ENCODE measurements at regions not wholly inside any gene's neighbourhood (a gene's known extent, or its start where the extent isn't known, plus 50 kb on each side); places are given as distances from the start of the nearest gene placed in this dataset.

GRCh38 chr13:31081316-31081715, 80.4 kb downstream of the HSPH1 start:
- no peak for DNase-seq

DNA sequence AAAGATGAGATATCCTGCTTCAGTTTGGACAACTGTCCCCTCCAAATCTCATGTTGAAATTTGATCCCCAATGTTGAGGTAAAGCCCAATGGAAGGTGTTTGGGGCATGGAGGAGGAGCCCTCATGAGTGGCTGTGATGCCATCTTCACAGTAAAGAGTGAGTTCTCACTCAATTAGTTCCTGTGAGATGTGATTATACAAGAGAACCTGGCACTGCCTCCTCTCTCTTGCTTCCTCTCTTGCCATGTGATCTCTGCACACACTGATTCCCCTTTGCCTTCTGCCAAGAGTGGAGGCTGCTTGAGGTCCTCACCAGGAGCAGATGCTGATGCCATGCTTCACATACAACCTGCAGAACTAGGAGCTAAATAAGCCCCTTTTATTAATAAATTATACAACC, 86.9 kb downstream of the HSPH1 start:
- DNase-seq = no peak

DNA sequence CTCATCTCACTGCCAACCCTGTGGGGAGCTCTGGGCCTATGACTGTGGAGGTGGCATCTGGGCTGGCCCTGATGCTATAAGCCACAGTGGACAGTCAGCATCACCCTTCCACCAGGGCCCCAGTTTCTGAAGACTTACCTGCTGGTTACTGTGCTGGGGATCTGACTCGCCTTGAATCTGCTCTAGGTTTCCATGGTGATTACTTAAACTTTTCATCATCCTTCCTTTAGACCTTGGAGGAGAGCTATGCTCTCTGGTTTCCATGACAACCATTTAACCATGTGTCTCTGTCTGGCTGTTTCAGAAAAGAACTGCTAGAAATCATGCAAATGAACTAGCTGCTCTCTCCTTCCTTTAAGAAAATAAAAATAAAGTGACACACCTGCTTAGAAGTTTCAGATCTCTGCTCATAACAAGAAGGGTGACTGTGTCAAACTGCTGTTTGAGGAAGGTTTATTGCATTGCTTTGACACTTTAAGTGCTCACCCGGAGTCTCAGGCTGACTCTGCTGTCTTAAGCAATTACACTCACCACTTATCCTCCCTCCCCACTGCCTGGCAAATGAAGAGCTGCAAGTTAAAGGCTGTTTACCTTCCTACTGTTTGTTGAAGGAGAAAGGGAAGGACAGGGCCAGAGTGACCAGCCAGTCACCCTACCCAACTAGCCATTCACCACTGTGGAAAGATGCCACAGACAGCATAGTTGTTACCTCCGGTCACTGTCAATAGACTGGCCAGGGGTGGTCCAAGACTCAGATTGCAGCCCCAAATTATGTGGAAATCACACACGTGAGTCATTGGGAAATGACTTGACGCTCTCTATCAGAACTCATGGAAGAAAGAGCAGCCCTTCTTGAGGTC, 87.6 kb downstream of the HSPH1 start:
- DNase-seq = no peak

GRCh38 chr13:31072041-31072440, 89.7 kb downstream of the HSPH1 start:
- DNase-seq = no peak

DNA sequence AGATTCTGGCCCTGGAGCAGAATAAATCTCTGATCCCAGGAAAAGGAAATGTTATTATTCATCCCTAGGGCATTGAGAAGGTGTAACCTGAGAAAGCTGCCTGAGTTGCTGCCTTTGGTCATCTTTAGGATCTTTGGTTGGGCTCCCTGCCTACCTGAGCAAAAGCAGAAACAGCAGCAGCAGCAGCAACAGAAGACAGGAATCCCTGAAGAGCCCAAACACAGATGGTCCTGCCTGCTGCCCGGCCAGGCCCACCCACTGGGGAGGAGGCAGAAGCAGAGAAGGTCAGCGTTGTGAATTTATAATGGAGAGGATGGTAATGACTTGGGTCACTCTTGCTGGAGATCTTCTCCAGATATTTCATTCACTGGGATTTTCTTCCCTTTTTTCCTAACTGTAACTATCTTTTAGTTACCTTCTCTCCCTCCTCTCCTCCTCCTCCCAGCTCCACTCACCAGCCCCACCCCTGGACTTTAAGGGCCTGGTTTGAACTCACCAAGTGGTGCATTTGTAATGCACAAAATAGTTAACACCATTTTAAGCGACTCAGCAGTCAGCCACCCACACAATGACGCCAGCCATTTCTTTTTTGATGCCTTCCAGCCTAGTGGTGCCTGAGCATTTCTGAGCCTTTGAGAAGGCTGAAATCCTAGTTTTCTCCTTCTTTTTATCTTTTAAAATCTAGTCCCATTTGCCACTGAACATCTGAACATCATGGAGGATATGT, 91.7 kb downstream of the HSPH1 start:
- DNase-seq = no peak

GRCh38 chr13:31068119-31068423, 93.6 kb downstream of the HSPH1 start:
- no peak for DNase-seq

DNA sequence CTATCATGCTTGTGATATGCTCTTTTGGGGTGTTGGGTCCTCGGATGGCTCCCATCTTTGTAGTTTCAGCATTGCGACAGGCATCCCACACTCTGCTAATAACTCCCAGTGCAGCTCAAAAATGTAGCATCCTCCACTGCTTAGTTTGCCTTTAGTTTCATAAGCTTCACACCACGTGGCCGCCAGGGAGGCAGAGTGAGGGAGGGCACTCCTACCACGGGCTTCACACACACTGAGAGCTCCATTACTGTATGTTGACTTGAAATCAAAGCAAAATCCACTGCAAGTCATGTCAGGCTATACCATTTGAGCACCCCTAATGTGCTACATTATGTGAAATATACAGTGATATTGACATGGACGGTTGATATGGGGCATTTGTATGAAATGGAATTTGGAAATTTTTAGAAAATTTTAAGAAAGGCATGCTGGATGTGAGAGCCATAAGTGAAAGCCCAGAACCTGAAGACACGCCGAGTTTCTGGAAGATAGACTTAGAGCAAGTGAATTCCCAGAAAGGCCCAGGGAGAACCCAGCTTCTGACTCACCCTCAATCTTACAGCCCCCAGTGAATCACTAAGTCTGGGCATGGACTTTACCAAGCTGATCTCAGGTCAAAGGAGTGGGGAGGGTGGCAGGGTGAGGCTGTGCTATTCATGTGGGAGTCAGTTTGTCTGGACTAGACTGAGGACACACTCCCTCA, 94.1 kb downstream of the HSPH1 start:
- DNase-seq = no peak

DNA sequence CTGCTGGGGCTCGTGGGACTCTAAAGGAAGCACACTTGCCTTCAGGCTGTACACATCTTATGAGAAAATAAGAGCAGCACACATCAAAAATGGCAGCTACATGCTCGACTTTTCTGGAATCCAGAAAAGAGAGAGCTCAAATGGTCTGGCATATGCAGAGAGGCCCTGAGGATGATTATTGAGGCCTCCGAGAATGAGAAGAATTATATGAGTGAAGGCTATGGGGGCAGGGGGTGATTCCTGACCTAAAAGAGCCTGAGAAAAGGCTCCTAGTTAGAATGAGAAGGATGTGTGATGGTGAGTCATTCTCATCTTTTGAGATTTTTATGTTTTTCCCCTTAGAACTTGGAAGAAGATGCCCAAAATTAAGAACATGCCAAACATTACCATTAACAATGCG, 97.1 kb downstream of the HSPH1 start:
- no peak for DNase-seq

GRCh38 chr13:31063772-31064171, 97.9 kb downstream of the HSPH1 start:
- no peak for DNase-seq

GRCh38 chr13:31060655-31061054, 101.0 kb downstream of the HSPH1 start:
- no peak for DNase-seq

DNA sequence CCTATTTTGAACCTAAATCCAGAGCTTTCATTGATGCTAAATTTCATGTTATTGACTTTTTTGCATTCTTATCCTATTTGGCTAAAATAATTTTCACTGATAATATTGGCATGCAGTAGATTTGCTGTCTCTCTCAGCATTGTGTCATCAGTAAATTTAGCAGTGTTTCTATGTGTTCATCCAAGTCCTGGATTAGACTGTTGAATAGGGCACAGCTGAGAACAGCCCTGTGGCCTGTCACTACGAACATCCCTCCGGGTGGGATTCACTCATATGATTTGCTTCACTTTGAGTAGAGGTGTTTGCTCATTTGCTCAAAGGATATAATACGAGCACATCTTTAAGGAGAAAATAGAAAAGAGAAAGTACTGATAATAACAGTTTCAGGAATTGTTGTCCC, 101.5 kb downstream of the HSPH1 start:
- no peak for DNase-seq

DNA sequence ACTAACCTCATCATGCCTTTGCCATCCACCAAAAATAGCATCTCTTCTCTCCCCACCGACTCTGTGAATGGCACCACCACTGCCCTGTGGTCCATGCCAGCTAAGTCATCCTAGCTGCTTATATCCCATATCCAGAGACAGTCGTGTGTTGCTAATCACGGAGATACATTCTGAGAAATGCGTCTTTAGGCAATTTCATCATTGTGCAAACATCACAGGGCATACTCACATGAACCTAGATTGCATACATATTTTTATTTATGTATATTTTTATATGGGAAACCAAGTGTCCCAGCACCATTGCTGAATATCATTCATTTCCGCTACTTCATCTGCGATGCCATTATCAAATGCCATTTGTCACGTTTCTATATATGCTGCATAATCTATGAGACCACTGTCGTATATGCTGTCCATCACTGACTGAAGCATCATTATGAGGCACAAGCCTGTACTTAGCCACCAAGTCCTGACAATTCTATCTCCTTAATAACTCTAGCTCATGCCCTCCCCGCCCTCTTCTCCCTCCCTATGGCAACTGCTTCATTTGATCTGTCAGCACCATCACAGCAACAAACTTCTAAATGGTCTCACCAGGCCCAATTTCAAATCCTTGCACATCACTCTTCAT, 104.2 kb downstream of the HSPH1 start:
- DNase-seq = no peak

- no peak for DNase-seq
These were observed 104.9 kb downstream of the HSPH1 start for GRCh38 chr13:31056644-31057271.

DNA sequence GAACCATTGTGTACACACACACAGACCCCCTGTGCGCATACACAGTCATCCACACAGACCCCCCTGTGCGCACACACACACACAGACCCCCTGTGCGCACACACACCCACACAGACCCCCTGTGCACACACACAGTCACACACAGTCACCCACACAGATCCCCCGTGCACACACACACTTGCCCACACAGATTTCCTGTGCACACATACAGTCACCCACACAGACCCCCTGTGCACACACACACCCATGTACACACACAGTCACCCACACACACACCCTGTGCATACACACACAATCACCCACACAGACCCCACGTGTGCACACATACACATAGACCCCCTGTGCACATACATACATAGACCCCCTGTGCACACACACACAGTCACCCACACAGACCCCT, 106.1 kb downstream of the HSPH1 start:
- DNase-seq = no peak

DNA sequence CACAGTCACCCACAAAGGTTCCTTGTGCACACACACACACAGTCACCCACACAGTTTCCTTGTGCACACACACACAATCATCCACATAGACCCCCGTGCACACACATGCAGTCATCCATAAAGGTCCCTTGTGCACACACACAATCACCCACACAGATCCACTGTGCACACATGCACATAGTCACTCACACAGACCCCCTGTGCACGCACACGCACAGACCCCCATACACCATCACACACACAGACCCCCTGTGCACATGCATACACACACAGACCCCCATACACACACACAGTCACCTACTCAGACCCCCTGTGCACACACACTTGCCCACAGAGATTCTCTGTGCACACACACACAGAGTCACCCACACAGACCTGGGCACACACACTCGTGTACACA, 107.1 kb downstream of the HSPH1 start:
- no peak for DNase-seq

DNA sequence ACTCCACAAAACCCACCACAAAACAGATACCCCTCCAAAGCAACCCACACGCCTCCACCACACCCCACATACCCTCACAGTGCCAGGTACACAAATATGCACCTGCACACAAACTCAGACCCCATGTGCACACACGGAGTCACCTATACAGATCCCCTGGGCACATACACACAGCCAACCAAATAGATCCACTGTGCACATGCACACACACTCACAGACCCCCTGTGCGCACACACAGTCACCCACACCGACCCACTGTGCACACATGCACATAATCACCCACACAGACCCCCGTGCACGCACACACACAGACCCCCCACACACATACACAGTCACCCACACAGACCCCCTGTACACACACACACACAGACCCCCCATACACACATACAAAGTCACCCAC, 107.8 kb downstream of the HSPH1 start:
- DNase-seq = no peak

DNA sequence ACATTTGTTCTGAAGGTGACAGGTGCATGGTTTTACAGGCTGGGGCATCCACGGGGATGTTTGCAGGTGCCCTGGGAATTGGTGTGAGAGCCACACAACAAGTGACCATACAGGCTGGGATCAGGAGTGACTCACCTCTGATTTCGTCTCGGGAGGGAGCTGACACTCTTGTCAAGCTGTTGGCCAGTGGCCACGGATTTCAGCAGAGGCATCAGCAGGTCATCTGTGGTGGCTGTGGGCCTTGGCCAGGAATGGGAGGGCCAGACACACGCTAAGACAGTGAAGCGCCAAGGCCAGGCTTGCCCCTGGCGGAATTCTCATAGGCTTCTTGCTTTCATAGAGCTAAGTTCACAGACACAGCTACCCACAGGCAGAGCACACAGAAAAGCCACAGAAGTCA, 108.6 kb downstream of the HSPH1 start:
- no peak for DNase-seq

DNA sequence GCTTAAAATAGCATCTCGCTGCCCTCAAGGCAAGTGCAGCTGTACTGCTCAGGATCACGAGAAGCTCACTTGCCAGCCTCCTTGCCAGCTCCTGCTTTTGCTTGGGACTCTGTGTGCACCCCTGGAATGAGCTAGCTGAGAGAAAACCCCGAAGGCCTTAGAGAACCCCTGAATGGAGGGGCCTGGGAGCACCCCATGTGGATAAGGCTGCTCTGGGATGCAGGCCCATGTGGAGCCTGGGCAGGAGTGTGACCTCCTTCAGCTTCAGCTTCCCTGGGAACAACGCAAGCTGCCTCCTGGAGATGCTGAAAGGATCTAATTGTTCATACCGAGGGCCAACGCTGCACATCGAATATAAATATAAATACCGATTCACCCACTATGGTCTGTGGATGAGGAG, 109.2 kb downstream of the HSPH1 start:
- no peak for DNase-seq

DNA sequence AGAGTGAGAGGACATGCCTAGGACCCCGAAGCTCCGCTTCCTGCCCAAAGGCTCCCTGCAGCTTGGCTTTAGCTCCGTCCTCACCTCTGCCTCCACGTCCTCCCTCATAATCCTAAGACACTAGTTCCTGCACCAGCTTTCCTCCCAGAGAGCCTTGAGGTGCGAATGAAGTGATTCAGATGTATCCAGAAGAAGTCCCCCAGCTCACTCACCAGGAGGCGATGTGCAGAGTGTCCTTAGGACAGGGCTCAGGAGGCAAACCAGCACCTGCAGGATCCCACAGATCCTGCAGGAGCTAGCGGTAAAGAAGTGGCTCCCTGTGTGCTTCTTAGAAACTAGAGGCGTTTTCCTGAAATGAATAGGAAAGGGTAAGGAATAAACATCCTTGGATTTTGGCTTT, 109.7 kb downstream of the HSPH1 start:
- DNase-seq = no peak

DNA sequence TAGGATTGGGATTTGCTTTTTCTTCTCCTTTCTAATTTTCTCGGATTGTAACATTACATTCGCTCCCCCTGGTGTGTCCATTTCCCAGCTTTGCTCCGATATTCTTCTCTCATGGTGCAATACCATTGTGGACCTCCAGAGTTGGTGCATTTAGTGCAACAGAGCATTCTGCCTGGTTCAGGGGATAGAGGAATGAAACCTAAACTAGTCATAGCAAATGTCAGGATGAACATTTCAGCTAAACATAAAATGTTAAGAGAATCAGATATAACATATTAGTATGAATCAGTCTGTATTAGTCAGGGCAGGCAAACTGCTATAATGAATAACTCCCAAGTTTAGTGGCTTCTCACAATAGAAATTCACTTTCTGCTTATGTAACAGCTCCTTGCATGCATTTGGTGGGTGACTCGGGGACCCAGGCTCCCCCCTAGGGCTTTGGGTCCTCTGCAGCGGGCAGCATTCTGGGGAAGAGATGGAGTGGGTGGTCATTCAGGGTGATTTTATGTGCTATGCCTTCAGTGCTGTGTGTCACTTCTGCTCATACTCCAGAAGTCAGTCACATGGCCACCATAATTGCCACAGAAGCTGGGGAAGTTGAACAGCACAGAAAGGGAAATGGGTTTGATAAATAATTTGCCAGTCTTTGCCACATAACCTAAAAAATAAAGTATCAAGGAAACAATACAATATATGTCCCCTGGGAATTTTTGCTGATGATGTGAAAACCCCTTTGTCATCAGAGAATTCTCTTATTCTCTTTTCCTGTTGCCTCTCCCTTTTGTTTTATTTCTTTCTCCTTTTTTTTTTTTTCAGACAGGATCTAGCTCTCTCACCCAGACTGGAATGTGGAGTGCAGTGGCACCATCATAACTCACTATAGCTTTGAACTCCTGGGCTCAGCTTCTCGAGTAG, 111.0 kb downstream of the HSPH1 start:
- DNase-seq = no peak

- no peak for DNase-seq
These were observed 111.9 kb downstream of the HSPH1 start for GRCh38 chr13:31049833-31050232.

- no peak for DNase-seq
These were observed 112.6 kb downstream of the HSPH1 start for GRCh38 chr13:31049083-31049482.
